ENCODE measurements at regions not wholly inside any gene's neighbourhood (a gene's known extent, or its start where the extent isn't known, plus 50 kb on each side); places are given as distances from the start of the nearest gene placed in this dataset.

DNA sequence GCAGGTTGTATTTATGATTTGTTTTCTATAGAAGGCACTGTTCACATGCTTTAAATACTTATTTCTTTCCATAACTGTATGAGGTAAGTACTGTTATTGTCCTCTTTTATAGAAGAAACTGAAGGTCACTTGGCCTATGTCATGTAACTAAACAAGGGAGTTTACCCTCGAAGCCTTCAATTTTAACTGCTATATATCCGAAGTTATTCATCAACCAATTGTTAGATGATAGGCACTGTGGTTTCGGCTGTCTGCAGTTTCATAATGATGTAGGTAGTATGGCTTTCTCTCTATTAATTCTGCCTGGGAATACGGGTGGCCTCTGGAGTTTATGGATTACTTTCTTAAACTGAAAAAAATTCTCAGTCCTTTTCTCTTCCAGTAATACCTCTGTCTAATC lies 413.3 kb upstream of the ADGRL2 start:
- no peak for TF ChIP-seq EZH2 (IDR thresholded peaks at IDR 0.05)
- TF ChIP-seq POLR2AphosphoS5 (IDR thresholded peaks at IDR 0.05; ENCODE audit: borderline replicate concordance, low read depth, low read length): no peak

All from SK-N-MC (cell line).